NCI-H524 treated with DMSO at 0.1 percent for 48 hours (cell line): ENCODE measurements at regions not wholly inside any gene's neighbourhood (a gene's known extent, or its start where the extent isn't known, plus 50 kb on each side); places are given as distances from the start of the nearest gene placed in this dataset.

ENCODE experiments used
- DNase-seq: peaks from one replicate; lab custom pipeline; 2025; lab: John Stamatoyannopoulos, UW

GRCh38 chr13:40190641-40191100, 475.8 kb downstream of the FOXO1 start:
- DNase-seq = peak; percentile 9

GRCh38 chr13:40191186-40191980, 475.1 kb downstream of the FOXO1 start:
- no peak for DNase-seq

- DNase-seq = no peak
These were observed 474.0 kb downstream of the FOXO1 start for GRCh38 chr13:40192452-40192851.

GRCh38 chr13:40192858-40193257, 473.6 kb downstream of the FOXO1 start:
- DNase-seq = no peak

GRCh38 chr13:40193286-40194223, 472.9 kb downstream of the FOXO1 start:
- no peak for DNase-seq

- no peak for DNase-seq
These were observed 472.1 kb downstream of the FOXO1 start for GRCh38 chr13:40194224-40194806.

- no peak for DNase-seq
These were observed 469.4 kb downstream of the FOXO1 start for GRCh38 chr13:40197049-40197448.

GRCh38 chr13:40197936-40198595, 468.4 kb downstream of the FOXO1 start:
- no peak for DNase-seq

- DNase-seq = no peak
These were observed 466.0 kb downstream of the FOXO1 start for GRCh38 chr13:40200273-40200978.

- no peak for DNase-seq
These were observed 462.2 kb downstream of the FOXO1 start for GRCh38 chr13:40204246-40204645.

GRCh38 chr13:40205771-40206240, 460.6 kb downstream of the FOXO1 start:
- no peak for DNase-seq

- DNase-seq = no peak
These were observed 460.0 kb downstream of the FOXO1 start for GRCh38 chr13:40206241-40207000.

- no peak for DNase-seq
These were observed 459.4 kb downstream of the FOXO1 start for GRCh38 chr13:40207001-40207478.

GRCh38 chr13:40208517-40208916, 457.9 kb downstream of the FOXO1 start:
- DNase-seq = no peak

GRCh38 chr13:40210865-40211585, 455.4 kb downstream of the FOXO1 start:
- no peak for DNase-seq

- DNase-seq = no peak
These were observed 454.9 kb downstream of the FOXO1 start for GRCh38 chr13:40211586-40211968.

GRCh38 chr13:40213779-40214178, 452.7 kb downstream of the FOXO1 start:
- no peak for DNase-seq

GRCh38 chr13:40215311-40215710, 451.1 kb downstream of the FOXO1 start:
- DNase-seq = no peak

- DNase-seq = no peak
These were observed 450.7 kb downstream of the FOXO1 start for GRCh38 chr13:40215747-40216146.

- DNase-seq = no peak
These were observed 448.8 kb downstream of the FOXO1 start for GRCh38 chr13:40217675-40218074.
